Keratinocyte (primary cell): ENCODE measurements at regions not wholly inside any gene's neighbourhood (a gene's known extent, or its start where the extent isn't known, plus 50 kb on each side); places are given as distances from the start of the nearest gene placed in this dataset.

Experiments used
- DNase-seq: peaks from one replicate; pipeline ENCODE4 v3.0.0-alpha.2; 2011; ENCODE audit warnings: low read depth, missing footprints, low spot score
- FAIRE-seq: peaks from 2 replicates; lab custom pipeline; 2011; peaks lifted over from hg19 to GRCh38; lab: Jason Lieb, UNC
- H2AFZ ChIP-seq: 2 replicates; pipeline ENCODE4 v1.6.0; 2012; ENCODE audit warnings: low read length, control low read depth, inconsistent platforms; ENCODE audit not compliant: control insufficient read depth
- H3K27ac ChIP-seq: 2 replicates; pipeline ENCODE4 v1.5.1; 2011; ENCODE audit warnings: low read length; ENCODE audit not compliant: control insufficient read depth, insufficient read depth
- H3K27me3 ChIP-seq: 3 replicates; pipeline ENCODE4 v1.6.0; 2011; ENCODE audit warnings: low read length; ENCODE audit not compliant: control insufficient read depth, insufficient read depth; ENCODE audit errors: extremely low read depth
- H3K36me3 ChIP-seq, 2 experiments: 2 replicates in 1 of 2; 3 replicates in 1 of 2; pipeline ENCODE4 v1.5.1; 2011; ENCODE audit warnings: low read length in 2 of 2, mild to moderate bottlenecking in 1 of 2; ENCODE audit not compliant: control insufficient read depth in 2 of 2, insufficient read depth in 2 of 2; ENCODE audit errors: extremely low read depth in 1 of 2
- H3K4me1 ChIP-seq: 3 replicates; pipeline ENCODE4 v1.5.1; 2011; ENCODE audit warnings: low read length; ENCODE audit not compliant: control insufficient read depth, insufficient read depth; ENCODE audit errors: extremely low read depth
- H3K4me2 ChIP-seq: 3 replicates; pipeline ENCODE4 v1.6.0; 2011; ENCODE audit warnings: low read depth, low read length; ENCODE audit not compliant: control insufficient read depth, insufficient read depth; ENCODE audit errors: extremely low read depth
- H3K4me3 ChIP-seq, 3 experiments: fragments of 200-600 bp in 1 of 3; sonication (generic) in 1 of 3; 2 replicates in 2 of 3; 3 replicates in 1 of 3; pipeline ENCODE4 v1.5.1; 2011 to 2016; ENCODE audit warnings: low read length in 3 of 3, mild to moderate bottlenecking in 3 of 3, control low read depth in 2 of 3, inconsistent platforms in 1 of 3, low read depth in 1 of 3, mixed read lengths in 1 of 3, mixed run types in 1 of 3, moderate library complexity in 1 of 3; ENCODE audit not compliant: control insufficient read depth in 2 of 3, insufficient read depth in 2 of 3; ENCODE audit errors: extremely low read depth in 1 of 3
- H3K79me2 ChIP-seq: 2 replicates; pipeline ENCODE4 v1.6.0; 2012; ENCODE audit warnings: low read length; ENCODE audit not compliant: control insufficient read depth, insufficient read depth
- H3K9ac ChIP-seq: 3 replicates; pipeline ENCODE4 v1.6.0; 2011; ENCODE audit warnings: low read length; ENCODE audit not compliant: control insufficient read depth, insufficient read depth; ENCODE audit errors: extremely low read depth
- H3K9me1 ChIP-seq: 3 replicates; pipeline ENCODE4 v1.6.0; 2011; ENCODE audit warnings: low read length; ENCODE audit not compliant: control insufficient read depth, insufficient read depth; ENCODE audit errors: extremely low read depth
- H3K9me3 ChIP-seq: 2 replicates; pipeline ENCODE4 v1.5.1; 2012; ENCODE audit warnings: low read depth, low read length; ENCODE audit not compliant: control insufficient read depth
- H4K20me1 ChIP-seq: 3 replicates; pipeline ENCODE4 v1.6.0; 2011; ENCODE audit warnings: low read length; ENCODE audit not compliant: control insufficient read depth, insufficient read depth; ENCODE audit errors: extremely low read depth
- EZH2 ChIP-seq: IDR thresholded peaks from one replicate; pipeline ENCODE4 v1.6.1; 2012; ENCODE audit warnings: inconsistent platforms, mild to moderate bottlenecking, low read length, moderate library complexity
- dilution Hi-C: fragments of 300-500 bp; cut with MboI; formaldehyde crosslinking; loops from one replicate; pipeline ENCODE4 v1.7.0; 2020; ENCODE audit warnings: low sequenced_read_pairs; ENCODE audit not compliant: extremely low pct_ligation_motif_present
- TF ChIP-seq, protein P1 (sequence below), 3 experiments: IDR thresholded peaks in 1 of 3; conservative IDR thresholded peaks in 1 of 3; optimal IDR thresholded peaks in 1 of 3; 2 replicates in 2 of 3; 3 replicates in 1 of 3; pipeline versions ENCODE3 to v1.5.1; 2011; ENCODE audit warnings: low read length in 3 of 3, mild to moderate bottlenecking in 3 of 3, moderate library complexity in 2 of 3, control low read depth in 1 of 3, inconsistent platforms in 1 of 3; ENCODE audit not compliant: insufficient read depth in 2 of 3; ENCODE audit errors: extremely low read depth in 1 of 3

DNA sequence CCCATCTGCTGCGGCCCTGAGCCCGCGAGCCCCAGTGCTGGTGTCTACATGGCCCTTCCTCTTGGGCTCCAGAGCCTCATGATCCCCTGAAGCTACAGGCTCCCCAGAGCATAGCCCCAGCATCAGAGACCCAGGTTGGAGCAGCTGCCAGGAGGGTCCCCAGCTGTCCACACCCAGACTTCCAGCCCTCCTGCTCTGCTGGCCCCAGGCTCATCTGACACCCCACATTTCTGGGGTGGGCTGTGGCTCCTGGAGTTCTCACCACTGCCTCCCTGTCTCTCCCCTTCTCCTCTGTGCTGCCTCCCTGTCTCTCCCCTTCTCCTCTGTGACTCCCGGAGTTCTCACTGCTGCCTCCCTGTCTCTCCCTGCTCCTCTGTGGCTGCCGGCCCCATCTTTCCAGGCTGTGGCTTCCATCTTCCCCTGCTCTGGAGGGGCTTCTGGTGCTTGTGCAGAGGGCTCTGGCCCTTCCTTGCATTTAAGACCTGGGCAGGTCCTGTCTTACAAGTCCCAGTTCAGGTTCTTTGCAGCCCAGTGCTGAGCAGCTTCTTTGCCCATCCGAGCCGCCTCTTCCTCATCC is 108.1 kb downstream of the ERMARD start:
- H3K9ac ChIP-seq, result no peak overlapping the region
- DNase-seq, result no peak
- peaks cover 24% of the 10 kb centered on the region for H3K4me1 ChIP-seq
- H3K4me3 ChIP-seq, result no peak overlapping the region
- H3K4me2 ChIP-seq, result no peak overlapping the region
- H4K20me1 ChIP-seq, result no peaks in the 10 kb centered on the region
- TF ChIP-seq, protein P1, sequence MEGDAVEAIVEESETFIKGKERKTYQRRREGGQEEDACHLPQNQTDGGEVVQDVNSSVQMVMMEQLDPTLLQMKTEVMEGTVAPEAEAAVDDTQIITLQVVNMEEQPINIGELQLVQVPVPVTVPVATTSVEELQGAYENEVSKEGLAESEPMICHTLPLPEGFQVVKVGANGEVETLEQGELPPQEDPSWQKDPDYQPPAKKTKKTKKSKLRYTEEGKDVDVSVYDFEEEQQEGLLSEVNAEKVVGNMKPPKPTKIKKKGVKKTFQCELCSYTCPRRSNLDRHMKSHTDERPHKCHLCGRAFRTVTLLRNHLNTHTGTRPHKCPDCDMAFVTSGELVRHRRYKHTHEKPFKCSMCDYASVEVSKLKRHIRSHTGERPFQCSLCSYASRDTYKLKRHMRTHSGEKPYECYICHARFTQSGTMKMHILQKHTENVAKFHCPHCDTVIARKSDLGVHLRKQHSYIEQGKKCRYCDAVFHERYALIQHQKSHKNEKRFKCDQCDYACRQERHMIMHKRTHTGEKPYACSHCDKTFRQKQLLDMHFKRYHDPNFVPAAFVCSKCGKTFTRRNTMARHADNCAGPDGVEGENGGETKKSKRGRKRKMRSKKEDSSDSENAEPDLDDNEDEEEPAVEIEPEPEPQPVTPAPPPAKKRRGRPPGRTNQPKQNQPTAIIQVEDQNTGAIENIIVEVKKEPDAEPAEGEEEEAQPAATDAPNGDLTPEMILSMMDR (optimal IDR thresholded peaks at IDR 0.05 in 1 of 3, IDR thresholded peaks at IDR 0.05 in 1 of 3, conservative IDR thresholded peaks at IDR 0.05 in 1 of 3; ENCODE audit: extremely low read depth in 1 of 3, insufficient read depth in 2 of 3, low read length in 3 of 3), result no peak
- TF ChIP-seq EZH2, result no peak
- dilution Hi-C loops, result no loop called here
- H3K36me3 ChIP-seq, result no peaks in the 10 kb centered on the region
- H3K27me3 ChIP-seq, result no peaks in the 10 kb centered on the region
- FAIRE-seq, result no peak
- no peak overlapping the region for H3K27ac ChIP-seq
- H3K9me3 ChIP-seq, result peaks cover 2% of the 10 kb centered on the region
- H3K79me2 ChIP-seq, result no peaks in the 10 kb centered on the region
- H3K9me1 ChIP-seq, result no peaks in the 10 kb centered on the region
- H2AFZ ChIP-seq, result no peak overlapping the region

DNA sequence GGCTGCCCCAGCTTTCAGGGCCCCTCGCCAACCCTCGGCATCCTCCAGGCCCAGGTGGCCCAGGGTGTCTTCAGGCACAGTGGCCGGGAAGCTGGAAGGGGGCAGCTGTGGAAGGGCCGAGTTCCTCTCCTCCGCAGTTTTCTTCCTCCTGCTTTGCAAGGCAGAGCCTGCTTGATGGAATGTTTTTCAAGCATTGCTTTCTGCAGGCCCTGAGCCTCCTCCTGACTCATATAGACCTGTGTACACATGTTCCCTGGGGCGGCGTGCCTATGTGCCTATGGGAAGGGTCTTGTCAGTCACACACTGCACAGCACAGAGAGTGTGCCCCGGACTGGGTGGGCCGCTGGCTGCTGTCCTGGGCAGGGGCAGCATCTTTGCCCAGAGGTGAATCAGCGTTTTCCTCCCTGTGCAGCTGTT is 107.5 kb downstream of the ERMARD start:
- H3K79me2 ChIP-seq, result no peaks in the 10 kb centered on the region

More for the DNA sequence above, 107.5 kb downstream of the ERMARD start:
- DNase-seq, result peak; percentile 54
- no peaks in the 10 kb centered on the region for H3K9me1 ChIP-seq
- H3K9me3 ChIP-seq, result peaks cover 2% of the 10 kb centered on the region
- peaks cover 24% of the 10 kb centered on the region for H3K4me1 ChIP-seq
- H3K4me3 ChIP-seq, result no peak overlapping the region
- H3K9ac ChIP-seq, result no peak overlapping the region
- peak overlapping the region; percentile 9 for H2AFZ ChIP-seq
- H3K27me3 ChIP-seq, result no peaks in the 10 kb centered on the region
- peak overlapping the region; percentile 45 for H3K4me2 ChIP-seq
- H3K36me3 ChIP-seq, result no peaks in the 10 kb centered on the region
- TF ChIP-seq, protein P1 (optimal IDR thresholded peaks at IDR 0.05 in 1 of 3, IDR thresholded peaks at IDR 0.05 in 1 of 3, conservative IDR thresholded peaks at IDR 0.05 in 1 of 3; ENCODE audit: extremely low read depth in 1 of 3, insufficient read depth in 2 of 3, low read length in 3 of 3), result no peak
- TF ChIP-seq EZH2, result no peak
- dilution Hi-C loops, result no loop called here
- H4K20me1 ChIP-seq, result no peaks in the 10 kb centered on the region
- H3K27ac ChIP-seq, result no peak overlapping the region
- FAIRE-seq, result peak; percentile 69
